ENCODE measurements at regions not wholly inside any gene's neighbourhood (a gene's known extent, or its start where the extent isn't known, plus 50 kb on each side); places are given as distances from the start of the nearest gene placed in this dataset.

- DNase-seq (ENCODE audit: low read depth) = no peak
- Histone ChIP-seq H3K27me3 (ENCODE audit: control insufficient read depth, insufficient read depth, low read length) (no peaks in the 10 kb centered on the region), H3K4me3 (ENCODE audit: low read depth, low read length) (no peak overlapping the region), H3K36me3 (ENCODE audit: control insufficient read depth, insufficient read depth, low read length) (no peaks in the 10 kb centered on the region)
- no peak for TF ChIP-seq CTCF (IDR thresholded peaks at IDR 0.05; ENCODE audit: insufficient read depth, low read length, poor library complexity, severe bottlenecking)
Measured at GRCh38 chr6:163686301-163686700, 271.8 kb downstream of the QKI start.

- DNase-seq (ENCODE audit: low read depth) = no peak
- no peaks in the 10 kb centered on the region for H3K27me3 ChIP-seq (ENCODE audit: control insufficient read depth, insufficient read depth, low read length)
- no peaks in the 10 kb centered on the region for H3K36me3 ChIP-seq (ENCODE audit: control insufficient read depth, insufficient read depth, low read length)
- no peak for TF ChIP-seq CTCF (IDR thresholded peaks at IDR 0.05; ENCODE audit: insufficient read depth, low read length, poor library complexity, severe bottlenecking)
- H3K4me3 ChIP-seq (ENCODE audit: low read depth, low read length) = no peak overlapping the region
Measured at GRCh38 chr6:163683105-163683622, 268.6 kb downstream of the QKI start.

- DNase-seq (ENCODE audit: low read depth) = no peak
- H3K36me3 ChIP-seq (ENCODE audit: control insufficient read depth, insufficient read depth, low read length) = no peaks in the 10 kb centered on the region
- H3K4me3 ChIP-seq (ENCODE audit: low read depth, low read length) = no peak overlapping the region
- TF ChIP-seq CTCF (IDR thresholded peaks at IDR 0.05; ENCODE audit: insufficient read depth, low read length, poor library complexity, severe bottlenecking) = no peak
- no peaks in the 10 kb centered on the region for H3K27me3 ChIP-seq (ENCODE audit: control insufficient read depth, insufficient read depth, low read length)
Measured at GRCh38 chr6:163679753-163680152, 265.2 kb downstream of the QKI start.

- no peaks in the 10 kb centered on the region for H3K27me3 ChIP-seq (ENCODE audit: control insufficient read depth, insufficient read depth, low read length)
- TF ChIP-seq CTCF (IDR thresholded peaks at IDR 0.05; ENCODE audit: insufficient read depth, low read length, poor library complexity, severe bottlenecking) = no peak
- H3K4me3 ChIP-seq (ENCODE audit: low read depth, low read length) = no peak overlapping the region
- DNase-seq (ENCODE audit: low read depth) = no peak
- no peaks in the 10 kb centered on the region for H3K36me3 ChIP-seq (ENCODE audit: control insufficient read depth, insufficient read depth, low read length)
Measured at GRCh38 chr6:163679012-163679660, 264.6 kb downstream of the QKI start.

- Histone ChIP-seq H3K36me3 (ENCODE audit: control insufficient read depth, insufficient read depth, low read length) (no peaks in the 10 kb centered on the region), H3K4me3 (ENCODE audit: low read depth, low read length) (no peak overlapping the region), H3K27me3 (ENCODE audit: control insufficient read depth, insufficient read depth, low read length) (no peaks in the 10 kb centered on the region)
- TF ChIP-seq CTCF (IDR thresholded peaks at IDR 0.05; ENCODE audit: insufficient read depth, low read length, poor library complexity, severe bottlenecking) = no peak
- DNase-seq (ENCODE audit: low read depth) = no peak
Measured at GRCh38 chr6:163675611-163676010, 261.1 kb downstream of the QKI start.

GRCh38 chr6:163672710-163673109 is 258.2 kb downstream of the QKI start:
- Histone ChIP-seq H3K4me3 (ENCODE audit: low read depth, low read length) (no peak overlapping the region), H3K27me3 (ENCODE audit: control insufficient read depth, insufficient read depth, low read length) (no peaks in the 10 kb centered on the region), H3K36me3 (ENCODE audit: control insufficient read depth, insufficient read depth, low read length) (no peaks in the 10 kb centered on the region)
- TF ChIP-seq CTCF (IDR thresholded peaks at IDR 0.05; ENCODE audit: insufficient read depth, low read length, poor library complexity, severe bottlenecking) = no peak
- no peak for DNase-seq (ENCODE audit: low read depth)
